Ovary (tissue), 3 donors: ENCODE measurements at regions not wholly inside any gene's neighbourhood (a gene's known extent, or its start where the extent isn't known, plus 50 kb on each side); places are given as distances from the start of the nearest gene placed in this dataset.

ENCODE experiments used
- CTCF ChIP-seq, 3 donors: fragments of 450-650 bp in 2 of 3; fragments of 200-600 bp in 1 of 3; IDR thresholded peaks; one replicate each; pipeline versions ENCODE4 v1.5.1 to v1.8.0; 2016 to 2022; ENCODE audit warnings: antibody characterized with exemption in 3 of 3, mild to moderate bottlenecking in 1 of 3
- POLR2A ChIP-seq: fragments of 450-650 bp; IDR thresholded peaks from one replicate; pipeline ENCODE4 v1.6.1; 2017; ENCODE audit warnings: antibody characterized with exemption, mild to moderate bottlenecking, moderate library complexity
- donor health status: DM: no; HTN: no; CAD: no.

DNA sequence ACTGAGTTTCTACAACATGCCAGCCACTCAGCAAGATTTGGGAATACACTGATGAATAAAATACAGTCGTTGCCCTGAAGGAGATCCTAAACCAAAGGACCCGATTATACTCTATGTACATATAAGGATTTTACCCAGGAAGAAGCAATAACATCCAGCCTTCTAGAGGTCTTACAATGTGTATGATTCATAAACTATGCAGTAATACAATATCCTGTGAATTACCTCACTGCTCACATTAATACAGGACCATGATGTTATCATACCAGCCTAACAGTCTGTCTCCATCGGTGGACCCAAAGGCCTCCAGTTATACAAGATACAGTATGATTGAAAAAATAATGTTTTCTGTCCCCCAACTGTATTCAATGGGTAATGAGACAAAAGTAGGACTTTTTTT lies 310.5 kb upstream of the TRPM3 start:
- TF ChIP-seq CTCF (IDR thresholded peaks at IDR 0.05): no peak
- no peak for TF ChIP-seq POLR2A
